Cardiac fibroblast (primary cell): ENCODE measurements at regions not wholly inside any gene's neighbourhood (a gene's known extent, or its start where the extent isn't known, plus 50 kb on each side); places are given as distances from the start of the nearest gene placed in this dataset.
"Not testable (repeated sequence)": the region's sequence is repeated elsewhere in the genome, so short reads cannot be mapped to it uniquely, and the experiment has no call there.

Source experiments
- DNase-seq, 2 donors: peaks; one replicate each; pipeline versions ENCODE4 v3.0.0 to v3.0.0-alpha.2; 2010; ENCODE audit warnings: low read depth in 2 of 2
- H3K4me3 ChIP-seq, 2 donors: replicated peaks in 1 of 2; 1 replicate in 1 of 2; 2 replicates in 1 of 2; pipeline ENCODE4 v1.5.1; 2011; ENCODE audit warnings: low read depth in 2 of 2, low read length in 2 of 2, mild to moderate bottlenecking in 2 of 2, moderate library complexity in 1 of 2
- CTCF ChIP-seq: IDR thresholded peaks from one replicate; pipeline ENCODE4 v1.5.1; 2011; ENCODE audit warnings: low read depth, mild to moderate bottlenecking, low read length, inconsistent platforms

- no peak for DNase-seq
- no peak for TF ChIP-seq CTCF
- H3K4me3 ChIP-seq, result no peak overlapping the region
These were observed 111.0 kb upstream of the FRMD1 start for GRCh38 chr6:168190014-168190405.

- TF ChIP-seq CTCF, result no peak
These were observed 110.4 kb upstream of the FRMD1 start for GRCh38 chr6:168189200-168190013.

GRCh38 chr6:168188369-168189199 lies 109.6 kb upstream of the FRMD1 start:
- TF ChIP-seq CTCF, result no peak
- no peak for DNase-seq
- no peak overlapping the region for H3K4me3 ChIP-seq

More at GRCh38 chr6:168189200-168190013, 110.4 kb upstream of the FRMD1 start:
- no peak overlapping the region for H3K4me3 ChIP-seq
- DNase-seq, result no peak

GRCh38 chr6:168186438-168186837 lies 107.4 kb upstream of the FRMD1 start:
- TF ChIP-seq CTCF, result no peak
- H3K4me3 ChIP-seq, result no peak overlapping the region
- DNase-seq, result no peak

GRCh38 chr6:168186018-168186417 lies 107.0 kb upstream of the FRMD1 start:
- not testable (repeated sequence) for DNase-seq

GRCh38 chr6:168184701-168185100 lies 105.7 kb upstream of the FRMD1 start:
- no peak for DNase-seq
- TF ChIP-seq CTCF, result no peak
- no peak overlapping the region for H3K4me3 ChIP-seq

More at GRCh38 chr6:168186018-168186417, 107.0 kb upstream of the FRMD1 start:
- H3K4me3 ChIP-seq, result not testable (repeated sequence)

GRCh38 chr6:168183613-168183970 lies 104.6 kb upstream of the FRMD1 start:
- no peak for DNase-seq
- no peak overlapping the region for H3K4me3 ChIP-seq
- TF ChIP-seq CTCF, result no peak
